ENCODE measurements at regions not wholly inside any gene's neighbourhood (a gene's known extent, or its start where the extent isn't known, plus 50 kb on each side); places are given as distances from the start of the nearest gene placed in this dataset.

DNA sequence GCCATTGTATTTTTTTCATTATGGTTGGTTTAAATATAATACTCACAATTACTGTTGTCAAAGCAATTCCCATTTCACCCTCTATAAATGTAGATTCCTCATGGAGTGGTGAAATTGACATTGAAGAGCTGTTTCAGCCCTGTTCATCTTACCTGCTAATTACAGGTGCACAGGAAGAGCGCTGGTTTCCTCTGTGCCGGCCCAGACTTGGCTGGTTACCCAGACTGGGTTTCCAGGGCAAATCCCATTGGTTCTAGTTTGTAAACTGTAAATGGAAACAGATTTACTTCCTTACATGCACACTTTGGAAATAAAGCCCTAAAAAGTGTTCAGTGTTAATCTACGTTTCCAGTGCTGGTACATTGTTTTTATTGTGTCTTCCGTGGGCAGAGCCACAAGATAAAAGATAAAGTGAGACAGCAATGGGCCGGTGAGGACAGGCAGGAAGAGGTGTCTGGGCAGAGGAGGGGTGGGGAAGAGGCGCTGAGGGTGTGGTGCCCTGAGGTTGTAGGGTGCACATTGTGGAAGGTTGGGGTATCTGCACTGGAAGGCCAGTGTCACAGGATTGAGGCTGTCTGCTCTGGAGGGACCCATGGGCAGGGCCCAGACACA, 71.6 kb upstream of the ZPBP start:
- no peak for DNase-seq

- no peak for DNase-seq
Measured at GRCh38 chr7:50160206-50160605, 67.2 kb upstream of the ZPBP start.

DNA sequence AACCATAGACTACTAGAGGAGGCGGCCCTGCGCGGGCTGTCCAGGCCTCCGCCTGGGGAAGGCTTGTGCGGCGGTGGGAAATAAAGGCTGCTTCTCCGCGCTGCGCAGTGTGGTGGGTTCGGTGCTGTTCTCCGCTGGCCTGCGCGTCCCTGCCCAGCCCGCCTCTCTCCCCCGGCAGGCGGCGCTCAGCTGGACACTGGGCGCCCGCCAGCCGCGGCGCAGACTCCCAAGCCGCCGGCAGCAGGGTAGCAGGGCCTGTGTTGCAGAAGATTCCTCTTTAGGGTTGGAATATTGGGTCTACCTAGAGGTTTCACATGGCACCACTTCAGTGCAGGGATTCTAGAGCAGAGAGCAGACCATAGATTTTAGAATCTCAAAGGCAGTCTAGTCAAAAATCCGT, 66.1 kb upstream of the ZPBP start:
- no peak for DNase-seq

DNA sequence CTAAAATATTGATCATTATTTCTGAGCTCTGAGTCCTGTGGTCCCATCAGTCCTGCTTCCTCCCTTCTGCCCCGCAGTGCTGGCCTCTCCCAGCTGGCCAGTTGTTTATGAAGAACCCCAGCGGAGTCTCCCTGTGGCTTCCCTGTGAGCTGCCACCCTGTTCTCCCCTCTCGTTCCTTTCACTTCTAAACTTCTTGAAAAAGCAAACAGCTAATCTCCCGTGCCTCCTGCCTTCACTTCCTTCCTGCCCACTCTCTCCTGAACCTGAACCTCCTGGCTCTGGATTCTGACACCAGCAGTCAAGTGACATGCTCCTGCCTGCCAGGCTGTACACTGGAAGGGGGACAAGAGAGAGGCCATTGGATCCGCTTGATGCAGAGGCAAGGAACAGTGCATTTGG, 63.7 kb upstream of the ZPBP start:
- no peak for DNase-seq

DNA sequence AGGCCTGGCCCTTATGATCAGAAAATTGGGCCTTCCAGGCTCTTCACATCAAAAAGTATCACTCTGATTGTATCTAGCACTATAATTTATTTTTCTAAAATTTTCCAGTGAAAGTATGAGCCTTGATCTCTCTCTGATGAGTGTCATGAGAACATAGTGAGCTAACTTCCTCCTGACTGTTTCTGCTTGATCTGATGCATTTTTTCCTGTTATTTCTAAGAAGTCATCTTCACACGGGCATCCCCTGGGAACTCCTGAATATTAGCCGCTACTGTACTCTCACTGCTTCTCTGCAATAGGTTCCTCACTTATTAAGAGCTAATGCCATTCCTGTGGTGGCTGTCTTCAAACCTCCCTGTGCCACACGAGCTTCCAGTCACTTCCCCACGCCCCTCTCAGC, 63.1 kb upstream of the ZPBP start:
- no peak for DNase-seq

DNA sequence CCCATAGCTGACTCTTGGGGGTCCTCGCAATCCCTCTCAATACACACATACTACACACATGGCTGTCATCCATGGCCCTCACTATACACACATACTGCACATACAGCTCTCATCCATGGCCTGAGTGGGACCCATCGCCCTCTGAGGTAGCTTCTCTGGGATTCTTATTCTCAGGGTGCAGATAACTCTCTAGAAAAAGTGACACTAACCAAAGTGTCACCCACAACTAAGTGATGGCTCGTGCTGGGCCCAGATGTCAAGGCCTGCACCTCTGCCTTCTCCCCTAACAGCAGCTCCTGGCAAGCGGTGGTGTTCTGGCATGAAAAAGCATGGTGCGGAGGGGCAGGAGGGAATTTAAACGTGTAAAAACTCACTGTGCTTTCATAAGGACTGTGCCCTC, 62.7 kb upstream of the ZPBP start:
- DNase-seq = no peak

- DNase-seq = no peak
Measured at GRCh38 chr7:50153995-50154394, 60.9 kb upstream of the ZPBP start.

GRCh38 chr7:50153148-50153547, 60.1 kb upstream of the ZPBP start:
- DNase-seq = no peak

- no peak for DNase-seq
Measured at GRCh38 chr7:50152486-50152885, 59.4 kb upstream of the ZPBP start.

DNA sequence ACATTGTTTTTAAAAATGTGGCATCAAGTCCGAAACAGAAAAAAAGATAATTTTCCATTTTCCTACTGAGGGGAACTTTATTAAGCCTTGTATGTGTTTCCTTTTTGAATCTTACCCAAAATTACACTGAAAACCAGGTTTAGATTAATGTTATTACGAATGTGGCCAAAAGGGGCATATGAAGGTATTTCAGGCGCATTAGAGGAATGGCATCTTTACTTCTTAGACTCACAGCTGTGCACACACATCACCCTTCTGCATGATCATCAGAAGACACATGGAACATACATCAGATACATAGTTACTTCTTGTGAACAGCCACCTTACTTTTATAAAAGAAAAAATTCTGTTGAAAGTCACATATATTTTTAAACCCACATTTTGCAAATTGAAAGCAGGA, 58.6 kb upstream of the ZPBP start:
- DNase-seq = no peak

- no peak for DNase-seq
Measured at GRCh38 chr7:50151001-50151400, 58.0 kb upstream of the ZPBP start.

DNA sequence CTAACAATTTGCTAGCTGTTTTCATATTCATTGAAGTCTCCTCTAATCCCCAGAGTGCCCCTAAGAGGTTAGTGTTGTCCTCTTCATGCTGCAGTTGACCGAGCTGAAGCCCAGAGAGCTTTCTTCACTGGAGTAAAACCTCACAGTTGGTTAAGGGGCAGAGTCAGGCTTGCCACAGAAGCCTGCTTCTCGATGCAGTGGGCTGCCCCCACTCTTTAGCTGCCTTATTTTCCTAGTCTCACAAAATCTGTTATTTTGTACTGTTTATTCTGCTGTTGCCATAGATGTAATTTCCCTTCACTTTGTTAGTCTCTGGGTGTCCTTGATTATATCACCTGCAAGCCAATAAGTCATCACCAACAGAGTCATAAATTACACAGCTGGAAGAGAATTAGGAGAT, 56.3 kb upstream of the ZPBP start:
- DNase-seq = no peak

DNA sequence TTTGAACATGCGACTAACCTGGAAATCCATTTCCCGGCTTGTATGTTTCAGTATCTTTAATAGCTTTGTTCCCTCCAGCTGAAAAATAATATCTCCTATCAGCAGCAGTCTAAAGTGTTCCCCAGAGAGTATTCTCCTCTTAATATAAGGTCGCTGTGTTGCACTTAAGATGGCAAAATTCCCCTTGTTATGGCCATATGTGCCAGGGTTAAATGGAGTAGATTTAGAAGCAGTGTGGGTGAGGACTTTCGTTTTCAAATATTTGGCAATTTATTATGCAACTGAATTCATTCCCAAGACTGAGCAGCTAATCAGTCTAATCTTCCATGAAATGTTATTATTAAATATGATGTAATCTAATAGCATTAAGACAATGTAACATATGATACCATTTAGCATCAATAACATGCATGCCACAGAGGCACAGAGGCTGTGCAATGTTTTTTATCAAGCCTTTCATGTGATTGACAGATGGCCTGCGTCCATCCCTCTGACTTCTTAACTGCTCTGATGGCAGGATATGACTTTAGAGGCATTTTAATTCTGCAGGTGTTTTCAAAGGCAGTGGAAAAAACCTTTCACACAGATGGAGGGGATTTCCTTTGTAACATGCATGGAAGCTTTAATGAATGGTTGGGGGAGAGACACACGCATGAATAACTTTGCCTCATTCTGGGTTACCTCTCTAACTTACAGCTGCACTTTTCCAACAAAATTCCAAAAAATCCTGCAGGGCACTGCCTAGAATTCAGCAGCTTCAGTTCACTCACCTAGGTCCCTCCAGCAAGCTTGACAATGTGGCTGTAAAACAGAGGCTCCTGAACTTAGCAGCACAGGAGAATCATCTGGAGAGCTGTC, 55.1 kb upstream of the ZPBP start:
- DNase-seq = peak; percentile 38

DNA sequence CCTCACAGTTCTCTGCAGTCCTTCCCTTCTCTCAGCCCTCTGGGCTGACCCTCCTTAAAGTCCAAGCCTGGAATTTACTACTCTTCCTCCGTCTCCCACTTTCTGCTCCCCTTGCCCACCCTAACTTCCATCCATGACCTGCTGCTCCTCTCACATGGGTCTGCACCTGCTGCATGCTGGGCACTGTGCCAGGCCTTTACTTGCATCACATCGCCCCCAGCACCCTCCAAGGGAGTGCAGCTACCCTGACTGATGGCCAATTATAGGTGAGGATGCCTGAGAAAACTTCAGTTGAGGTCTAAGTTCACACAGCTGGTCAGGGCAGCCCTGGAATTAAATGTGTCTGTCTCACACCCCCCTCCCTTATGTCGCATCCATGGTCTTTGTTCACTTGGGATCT, 53.6 kb upstream of the ZPBP start:
- no peak for DNase-seq

GRCh38 chr7:50145801-50146338, 52.8 kb upstream of the ZPBP start:
- no peak for DNase-seq

- DNase-seq = no peak
Measured at GRCh38 chr7:50145226-50145625, 52.2 kb upstream of the ZPBP start.
